AG04449 (cell line): ENCODE measurements at regions not wholly inside any gene's neighbourhood (a gene's known extent, or its start where the extent isn't known, plus 50 kb on each side); places are given as distances from the start of the nearest gene placed in this dataset.

Source experiments
- CTCF ChIA-PET: fragments of 350-600 bp; formaldehyde crosslinking; extraction: SDS; loops from one replicate; lab custom pipeline; 2021; ENCODE audit warnings: antibody characterized with exemption; lab: Yijun Ruan, JAX
- POLR2A ChIA-PET: fragments of 400-600, 350-600 bp; formaldehyde crosslinking; extraction: SDS; loops from one replicate; lab custom pipeline; 2020; ENCODE audit warnings: antibody characterized with exemption, inconsistent platforms; lab: Yijun Ruan, JAX
- DNase-seq: peaks from one replicate; pipeline ENCODE4 v3.0.0-alpha.2; 2010; ENCODE audit warnings: low read depth, low spot score
- H3K4me3 ChIP-seq: 2 replicates; pipeline ENCODE4 v1.5.1; 2011; ENCODE audit warnings: low read depth, mild to moderate bottlenecking, control low read depth, low read length
- TF ChIP-seq, protein P1 (sequence below): IDR thresholded peaks from one replicate; pipeline ENCODE4 v1.5.1; 2011; ENCODE audit warnings: mild to moderate bottlenecking, moderate library complexity, low read length, control low read depth, inconsistent platforms; ENCODE audit not compliant: insufficient read depth; ENCODE audit errors: missing control alignments

DNA sequence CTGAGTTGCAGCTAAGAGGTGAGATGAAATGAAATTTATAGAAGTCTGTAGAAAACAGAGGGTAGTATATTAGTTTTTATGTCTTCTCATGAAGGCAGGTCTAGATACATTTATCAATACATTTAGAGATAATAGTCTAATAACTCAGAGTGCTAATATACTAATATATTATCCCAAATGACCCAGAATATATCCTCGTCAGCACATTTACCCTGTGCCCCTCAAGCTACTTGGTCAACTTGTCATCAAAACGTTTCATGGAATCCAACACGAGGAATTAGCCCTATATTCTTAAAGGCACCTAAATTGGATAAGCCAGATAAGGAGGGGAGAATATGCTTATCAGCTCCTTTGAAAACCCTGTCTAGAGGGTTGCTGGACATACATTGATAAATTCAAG is 415.1 kb upstream of the LRRTM1 start:
- ChIA-PET CTCF (no interaction called here), POLR2A (no interaction called here)
- TF ChIP-seq, protein P1, sequence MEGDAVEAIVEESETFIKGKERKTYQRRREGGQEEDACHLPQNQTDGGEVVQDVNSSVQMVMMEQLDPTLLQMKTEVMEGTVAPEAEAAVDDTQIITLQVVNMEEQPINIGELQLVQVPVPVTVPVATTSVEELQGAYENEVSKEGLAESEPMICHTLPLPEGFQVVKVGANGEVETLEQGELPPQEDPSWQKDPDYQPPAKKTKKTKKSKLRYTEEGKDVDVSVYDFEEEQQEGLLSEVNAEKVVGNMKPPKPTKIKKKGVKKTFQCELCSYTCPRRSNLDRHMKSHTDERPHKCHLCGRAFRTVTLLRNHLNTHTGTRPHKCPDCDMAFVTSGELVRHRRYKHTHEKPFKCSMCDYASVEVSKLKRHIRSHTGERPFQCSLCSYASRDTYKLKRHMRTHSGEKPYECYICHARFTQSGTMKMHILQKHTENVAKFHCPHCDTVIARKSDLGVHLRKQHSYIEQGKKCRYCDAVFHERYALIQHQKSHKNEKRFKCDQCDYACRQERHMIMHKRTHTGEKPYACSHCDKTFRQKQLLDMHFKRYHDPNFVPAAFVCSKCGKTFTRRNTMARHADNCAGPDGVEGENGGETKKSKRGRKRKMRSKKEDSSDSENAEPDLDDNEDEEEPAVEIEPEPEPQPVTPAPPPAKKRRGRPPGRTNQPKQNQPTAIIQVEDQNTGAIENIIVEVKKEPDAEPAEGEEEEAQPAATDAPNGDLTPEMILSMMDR, result no peak
- DNase-seq, result no peak
- H3K4me3 ChIP-seq, result no peak overlapping the region

DNA sequence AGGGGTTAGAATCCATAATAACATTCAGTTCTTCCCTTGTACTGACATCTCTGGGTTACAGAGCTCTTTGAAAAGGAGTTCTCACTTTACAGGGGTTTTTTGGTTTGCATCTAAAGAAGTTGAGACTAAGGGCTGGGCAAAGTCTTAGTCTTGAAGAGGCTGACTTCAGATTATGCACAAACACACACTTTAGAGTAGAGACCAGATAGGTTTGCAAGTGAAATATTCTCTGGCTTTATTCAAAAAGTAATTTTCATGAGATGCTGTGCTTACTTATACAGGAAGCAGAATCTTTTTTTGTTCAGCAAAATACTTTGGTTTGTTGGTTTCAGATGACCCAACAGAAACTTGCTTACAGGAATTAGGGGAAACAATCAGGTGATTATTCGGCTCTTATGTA is 410.9 kb upstream of the LRRTM1 start:
- DNase-seq, result no peak
- POLR2A ChIA-PET, result no interaction called here
- CTCF ChIA-PET, result no interaction called here
- no peak overlapping the region for H3K4me3 ChIP-seq
- TF ChIP-seq, protein P1, result no peak

DNA sequence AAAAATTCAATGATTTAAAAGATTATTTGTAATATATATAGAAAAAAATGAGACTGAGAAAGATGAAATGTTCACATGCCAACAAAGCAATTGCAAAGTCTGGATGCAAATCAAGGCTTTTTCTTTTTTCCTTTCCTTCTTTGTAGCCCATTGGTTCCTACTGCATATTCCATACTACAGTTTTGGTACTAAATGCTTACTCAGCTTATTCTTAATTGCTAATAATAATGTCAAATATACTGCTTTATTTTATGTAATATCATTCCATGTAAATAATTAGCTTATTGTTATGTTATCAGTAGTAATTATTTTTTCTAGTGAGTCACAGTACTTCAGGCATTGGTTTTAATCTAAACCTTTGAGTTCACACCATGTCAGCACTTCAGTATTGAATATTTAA is 407.4 kb upstream of the LRRTM1 start:
- H3K4me3 ChIP-seq, result no peak overlapping the region
- DNase-seq, result no peak
- ChIA-PET POLR2A (no interaction called here), CTCF (no interaction called here)
- TF ChIP-seq, protein P1, result no peak

DNA sequence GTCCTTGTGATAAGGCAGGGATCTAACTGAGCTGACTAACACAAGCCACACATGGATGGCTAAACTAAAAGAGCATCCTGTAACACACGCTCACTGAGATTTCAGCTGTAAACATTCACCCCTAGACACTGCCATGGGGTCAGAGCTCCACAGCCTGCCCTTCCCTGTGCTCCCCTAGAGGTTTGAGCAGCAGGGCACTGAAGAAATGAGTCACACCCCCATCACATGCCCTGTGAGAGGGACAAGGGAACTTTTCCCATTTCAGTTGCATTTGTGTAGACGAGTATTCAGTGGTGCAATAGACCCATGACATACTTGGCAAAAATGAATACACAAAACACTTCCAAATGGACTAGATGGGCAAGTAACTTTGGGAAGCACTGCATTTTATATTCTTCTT is 402.4 kb upstream of the LRRTM1 start:
- ChIA-PET CTCF (no interaction called here), POLR2A (no interaction called here)
- DNase-seq, result no peak
- TF ChIP-seq, protein P1, result no peak
- H3K4me3 ChIP-seq, result no peak overlapping the region

DNA sequence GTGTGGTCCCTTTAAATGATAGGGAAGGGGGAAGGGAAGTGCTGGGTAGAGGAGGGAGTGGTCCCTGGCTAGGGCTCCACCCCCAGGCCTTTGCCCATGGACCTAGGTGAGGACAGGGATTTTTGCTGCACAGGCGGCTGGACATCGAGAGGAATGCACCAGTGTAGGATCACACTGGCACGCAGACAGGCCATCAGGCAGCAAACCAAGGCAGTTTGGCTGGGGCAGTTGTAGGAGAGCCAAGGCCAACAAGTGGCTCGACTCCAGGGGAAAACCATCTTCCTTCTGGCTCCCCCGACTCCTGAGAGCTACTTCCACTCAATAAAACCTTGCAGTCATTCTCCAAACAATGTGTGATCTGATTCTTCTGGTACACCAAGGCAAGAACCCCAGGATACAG is 402.0 kb upstream of the LRRTM1 start:
- TF ChIP-seq, protein P1, result no peak
- CTCF ChIA-PET, result no interaction called here
- POLR2A ChIA-PET, result no interaction called here
- DNase-seq, result no peak
- no peak overlapping the region for H3K4me3 ChIP-seq

DNA sequence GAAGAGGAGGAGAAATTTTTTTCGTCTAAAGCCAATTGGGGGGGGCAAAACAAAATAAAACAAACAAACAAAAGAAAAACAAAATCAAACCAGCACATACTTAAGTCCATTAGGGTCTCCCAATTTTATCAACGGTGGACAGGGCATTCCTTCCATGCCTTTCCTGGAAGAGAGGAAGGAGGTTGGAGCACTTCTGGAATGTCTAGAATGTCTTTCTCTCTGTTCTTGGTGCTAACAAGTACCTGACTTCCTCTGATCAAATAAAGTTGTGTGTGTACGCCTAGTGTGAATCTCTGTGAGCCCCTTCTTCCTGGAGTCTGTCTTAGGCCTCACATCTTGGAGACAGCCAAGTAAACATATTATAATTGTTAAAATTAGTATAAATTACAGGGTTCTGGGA is 399.0 kb upstream of the LRRTM1 start:
- H3K4me3 ChIP-seq, result no peak overlapping the region
- no peak for DNase-seq
- ChIA-PET CTCF (no interaction called here), POLR2A (no interaction called here)
- TF ChIP-seq, protein P1, result no peak

DNA sequence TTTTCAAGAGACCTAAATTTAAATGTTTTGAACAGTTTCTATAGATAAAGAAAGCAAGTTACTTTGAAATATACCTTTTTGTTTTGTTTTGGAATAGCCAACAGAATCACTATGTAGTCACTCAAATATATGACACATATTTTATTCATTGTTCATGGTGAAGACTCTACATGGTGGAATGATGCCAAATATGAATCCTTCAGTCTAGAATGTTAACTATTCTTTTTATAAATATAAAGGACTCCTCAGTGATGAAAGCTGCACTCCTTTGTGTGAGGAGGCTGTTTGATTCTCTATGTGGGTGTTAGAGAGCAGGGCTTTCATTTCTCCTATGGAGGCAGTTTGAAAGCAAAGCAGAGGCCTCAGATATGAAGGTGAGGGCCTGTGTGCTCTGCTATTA is 396.4 kb upstream of the LRRTM1 start:
- no peak overlapping the region for H3K4me3 ChIP-seq
- ChIA-PET CTCF (no interaction called here), POLR2A (no interaction called here)
- TF ChIP-seq, protein P1, result no peak
- no peak for DNase-seq
